ENCODE measurements at regions not wholly inside any gene's neighbourhood (a gene's known extent, or its start where the extent isn't known, plus 50 kb on each side); places are given as distances from the start of the nearest gene placed in this dataset.

DNA sequence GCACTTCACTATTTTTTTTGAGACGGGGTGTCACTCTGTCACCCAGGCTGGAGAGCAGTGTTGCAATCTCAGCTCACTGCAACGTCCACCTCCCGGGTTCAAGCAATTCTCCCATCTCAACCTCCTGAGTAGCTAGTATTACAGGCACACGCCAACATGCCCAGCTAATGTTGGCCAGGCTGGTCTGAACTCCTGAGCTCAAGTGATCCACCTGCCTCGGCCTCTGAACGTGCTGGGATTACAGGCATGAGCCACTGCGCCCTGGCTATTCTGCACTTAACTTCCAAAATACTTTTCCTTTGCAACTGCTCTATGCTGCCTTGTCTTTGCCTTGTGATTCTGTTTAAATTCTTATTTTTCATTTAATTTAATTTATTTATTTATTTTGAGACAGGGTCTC, 67.0 kb upstream of the ZNF479 start:
- Histone ChIP-seq H3K27ac (ENCODE audit: low read depth, low read length) (no peak overlapping the region), H2BK12ac (ENCODE audit: low read depth, low read length) (no peak overlapping the region), H3K36me3 (ENCODE audit: control insufficient read depth in 2 of 4, insufficient read depth in 4 of 4, low read length in 3 of 4) (no peaks in the 10 kb centered on the region), H4K20me1 (replicated peaks in 1 of 2; ENCODE audit: control insufficient read depth in 1 of 2, insufficient read depth in 2 of 2, low read length in 2 of 2) (no peaks in the 10 kb centered on the region), H2BK20ac (ENCODE audit: low read length) (no peak overlapping the region), H4K5ac (ENCODE audit: insufficient read length, low read depth, low read length) (no peak overlapping the region), H3K4me2 (ENCODE audit: insufficient read depth in 1 of 2, low read depth in 2 of 2, low read length in 2 of 2) (no peak overlapping the region), H2BK15ac (ENCODE audit: low read length) (no peak overlapping the region), H3K23ac (ENCODE audit: insufficient read length) (no peak overlapping the region), H3K79me2 (ENCODE audit: control insufficient read depth in 1 of 2, insufficient read depth in 2 of 2, low read length in 2 of 2) (no peaks in the 10 kb centered on the region), H3K27me3 (replicated peaks in 1 of 4; ENCODE audit: control insufficient read depth in 3 of 4, extremely low read depth in 1 of 4, insufficient read depth in 3 of 4, low read length in 3 of 4) (no peaks in the 10 kb centered on the region), H2BK5ac (ENCODE audit: low read depth, low read length) (no peak overlapping the region), H2AFZ (ENCODE audit: low read length) (no peak overlapping the region), H3K9ac (replicated peaks in 1 of 4; ENCODE audit: extremely low read depth in 1 of 4, low read depth in 3 of 4, low read length in 3 of 4) (no peak overlapping the region), H3K4ac (replicated peaks; ENCODE audit: insufficient read length, low read depth, low read length) (no peak overlapping the region), H3K4me1 (replicated peaks in 1 of 4; ENCODE audit: control insufficient read depth in 3 of 4, insufficient read depth in 4 of 4, low read length in 3 of 4) (no peaks in the 10 kb centered on the region), H3K56ac (replicated peaks; ENCODE audit: insufficient read length, low read depth, low read length) (no peak overlapping the region), H3K9me3 (ENCODE audit: insufficient read depth in 2 of 2, low read depth in 1 of 2, low read length in 1 of 2) (peaks cover 34 to 45% of the 10 kb centered on the region in 2 experiments), H3K23me2 (ENCODE audit: low read depth, low read length) (no peaks in the 10 kb centered on the region), H3K14ac (ENCODE audit: insufficient read length) (no peak overlapping the region), H2AK5ac (ENCODE audit: low read depth, low read length) (no peak overlapping the region), H2BK120ac (replicated peaks; ENCODE audit: low read depth, low read length) (no peak overlapping the region), H3K18ac (ENCODE audit: extremely low read depth, low read length) (no peak overlapping the region), H3K79me1 (ENCODE audit: low read depth, low read length) (no peaks in the 10 kb centered on the region), H3K4me3 (ENCODE audit: extremely low read depth in 1 of 4, insufficient read depth in 2 of 4, low read depth in 3 of 4, low read length in 4 of 4) (no peak overlapping the region), H4K91ac (replicated peaks; ENCODE audit: insufficient read length, low read length) (no peak overlapping the region), H4K8ac (ENCODE audit: extremely low read depth, insufficient read depth, low read length) (no peak overlapping the region)
- no peak for FAIRE-seq
- POLR2A ChIA-PET (ENCODE audit: partially characterized antibody): no interaction called here
- no peak for DNase-seq (ENCODE audit: low read depth in 1 of 2, low spot score in 2 of 2)
- CTCF ChIA-PET (ENCODE audit: partially characterized antibody): interaction anchor here (0.6 kb wide), 1 partner anchor 605 kb away, joined by 3 read pairs; no protein-coding TSS in a partner anchor
- WGBS, 2 experiments (ENCODE audit: extremely low coverage in 1 of 2, insufficient coverage in 1 of 2, insufficient read length in 1 of 2, insufficient replicate concordance in 2 of 2, low coverage in 1 of 2, low lambda C conversion rate in 2 of 2, missing lambda C conversion rate in 1 of 2): 81% methylated on average over 7 of the region's 7 CpGs; no CpG with 5 or more reads in 1 of the 2 experiments
- TF ChIP-seq TAF1 (IDR thresholded peaks at IDR 0.05; ENCODE audit: low read depth, low read length) (no peak), BRCA1 (IDR thresholded peaks at IDR 0.05; ENCODE audit: low read depth, low read length) (no peak), HDAC2 (IDR thresholded peaks at IDR 0.05; ENCODE audit: borderline replicate concordance in 1 of 2, low read depth in 2 of 2, low read length in 2 of 2) (no peak), SIN3A (conservative IDR thresholded peaks at IDR 0.05 in 1 of 2, IDR thresholded peaks at IDR 0.05 in 1 of 2; ENCODE audit: low read depth in 1 of 2, low read length in 2 of 2) (no peak), BCL11A (IDR thresholded peaks at IDR 0.05; ENCODE audit: low read depth in 2 of 2, low read length in 2 of 2) (no peak), YY1 (IDR thresholded peaks at IDR 0.05; ENCODE audit: low read depth, low read length) (no peak), SP2 (IDR thresholded peaks at IDR 0.05; ENCODE audit: low read length) (no peak), POLR2A (IDR thresholded peaks at IDR 0.05; ENCODE audit: control extremely low read depth in 1 of 2, low read depth in 2 of 2, low read length in 2 of 2) (no peak), SUZ12 (IDR thresholded peaks at IDR 0.05; ENCODE audit: low read length) (no peak), MAFK (IDR thresholded peaks at IDR 0.05; ENCODE audit: low read depth, low read length) (no peak), POU5F1 (IDR thresholded peaks at IDR 0.05; ENCODE audit: low read depth, low read length) (no peak)
- TF ChIP-seq, protein P1, sequence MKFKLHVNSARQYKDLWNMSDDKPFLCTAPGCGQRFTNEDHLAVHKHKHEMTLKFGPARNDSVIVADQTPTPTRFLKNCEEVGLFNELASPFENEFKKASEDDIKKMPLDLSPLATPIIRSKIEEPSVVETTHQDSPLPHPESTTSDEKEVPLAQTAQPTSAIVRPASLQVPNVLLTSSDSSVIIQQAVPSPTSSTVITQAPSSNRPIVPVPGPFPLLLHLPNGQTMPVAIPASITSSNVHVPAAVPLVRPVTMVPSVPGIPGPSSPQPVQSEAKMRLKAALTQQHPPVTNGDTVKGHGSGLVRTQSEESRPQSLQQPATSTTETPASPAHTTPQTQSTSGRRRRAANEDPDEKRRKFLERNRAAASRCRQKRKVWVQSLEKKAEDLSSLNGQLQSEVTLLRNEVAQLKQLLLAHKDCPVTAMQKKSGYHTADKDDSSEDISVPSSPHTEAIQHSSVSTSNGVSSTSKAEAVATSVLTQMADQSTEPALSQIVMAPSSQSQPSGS (IDR thresholded peaks at IDR 0.05; ENCODE audit: low read length): no peak

Data from H1 (cell line).